ENCODE measurements at regions not wholly inside any gene's neighbourhood (a gene's known extent, or its start where the extent isn't known, plus 50 kb on each side); places are given as distances from the start of the nearest gene placed in this dataset.
"Not testable (repeated sequence)": the region's sequence is repeated elsewhere in the genome, so short reads cannot be mapped to it uniquely, and the experiment has no call there.

DNA sequence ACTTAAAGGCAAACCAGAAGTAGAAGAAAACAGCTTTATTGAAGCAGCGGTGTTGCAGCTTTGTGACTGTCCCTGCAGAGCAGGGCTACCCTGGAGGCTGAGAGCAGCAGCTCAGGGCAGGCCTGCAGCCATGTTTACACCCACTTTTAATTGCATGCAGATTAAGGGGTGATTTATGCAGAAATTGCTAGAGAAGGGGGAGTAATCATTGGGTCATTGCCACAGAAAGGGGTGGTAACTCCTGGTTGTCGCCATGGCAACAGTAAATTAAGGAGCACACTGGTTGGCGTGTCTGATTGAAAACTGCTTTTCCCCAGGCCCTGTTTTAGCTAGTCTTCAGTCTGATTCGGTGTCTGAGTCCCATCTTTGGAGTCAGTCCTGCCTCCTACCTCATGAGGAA, 195.4 kb upstream of the HDAC4 start:
- DNase-seq (ENCODE audit: low read depth in 1 of 2, low spot score in 1 of 2), result no peak

GRCh38 chr2:239595726-239596125, 194.9 kb upstream of the HDAC4 start:
- no peak for DNase-seq (ENCODE audit: low read depth in 1 of 2, low spot score in 1 of 2)

GRCh38 chr2:239594772-239595608, 194.2 kb upstream of the HDAC4 start:
- DNase-seq (ENCODE audit: low read depth in 1 of 2, low spot score in 1 of 2), result no peak

- no peak for DNase-seq (ENCODE audit: low read depth in 1 of 2, low spot score in 1 of 2)
Observed at GRCh38 chr2:239594019-239594771, 193.4 kb upstream of the HDAC4 start.

DNA sequence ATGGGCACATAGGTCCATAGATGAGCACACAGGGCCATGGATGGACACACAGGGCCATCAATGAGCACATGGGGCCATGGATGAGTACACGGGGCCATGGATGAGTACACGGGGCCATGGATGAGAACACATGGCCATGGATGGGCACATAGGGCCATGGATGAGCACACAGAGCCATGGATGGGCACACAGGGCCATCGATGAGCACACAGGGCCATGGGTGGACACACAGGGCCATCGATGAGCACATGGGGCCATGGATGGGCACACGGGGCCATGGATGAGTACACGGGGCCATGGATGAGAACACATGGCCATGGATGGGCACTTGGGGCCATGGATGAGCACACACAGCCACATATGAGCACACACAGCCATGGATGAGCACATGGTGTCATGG, 192.6 kb upstream of the HDAC4 start:
- no peak for DNase-seq (ENCODE audit: low read depth in 1 of 2, low spot score in 1 of 2)

DNA sequence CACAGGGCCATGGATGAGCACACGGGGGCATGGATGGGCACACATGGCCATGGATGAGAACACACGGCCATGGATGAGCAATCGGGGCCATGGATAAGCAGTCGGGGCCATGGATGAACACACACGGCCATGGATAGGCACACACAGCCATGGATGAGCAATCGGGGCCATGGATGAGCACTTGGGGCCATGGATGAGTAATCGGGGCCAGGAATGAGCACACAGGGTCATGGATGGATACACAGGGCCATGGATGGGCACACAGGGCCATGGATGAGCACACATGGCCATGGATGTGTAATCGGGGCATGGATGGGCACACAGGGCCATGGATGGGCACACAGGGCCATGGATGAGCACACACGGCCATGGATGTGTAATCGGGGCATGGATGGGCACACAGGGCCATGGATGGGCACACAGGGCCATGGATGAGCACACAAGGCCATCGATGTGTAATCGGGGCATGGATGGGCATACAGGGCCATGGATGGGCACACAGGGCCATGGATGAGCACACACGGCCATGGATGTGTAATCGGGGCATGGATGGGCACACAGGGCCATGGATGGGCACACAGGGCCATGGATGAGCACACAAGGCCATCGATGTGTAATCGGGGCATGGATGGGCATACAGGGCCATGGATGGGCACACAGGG, 191.9 kb upstream of the HDAC4 start:
- not testable (repeated sequence) for DNase-seq (ENCODE audit: low read depth in 1 of 2, low spot score in 1 of 2)

DNA sequence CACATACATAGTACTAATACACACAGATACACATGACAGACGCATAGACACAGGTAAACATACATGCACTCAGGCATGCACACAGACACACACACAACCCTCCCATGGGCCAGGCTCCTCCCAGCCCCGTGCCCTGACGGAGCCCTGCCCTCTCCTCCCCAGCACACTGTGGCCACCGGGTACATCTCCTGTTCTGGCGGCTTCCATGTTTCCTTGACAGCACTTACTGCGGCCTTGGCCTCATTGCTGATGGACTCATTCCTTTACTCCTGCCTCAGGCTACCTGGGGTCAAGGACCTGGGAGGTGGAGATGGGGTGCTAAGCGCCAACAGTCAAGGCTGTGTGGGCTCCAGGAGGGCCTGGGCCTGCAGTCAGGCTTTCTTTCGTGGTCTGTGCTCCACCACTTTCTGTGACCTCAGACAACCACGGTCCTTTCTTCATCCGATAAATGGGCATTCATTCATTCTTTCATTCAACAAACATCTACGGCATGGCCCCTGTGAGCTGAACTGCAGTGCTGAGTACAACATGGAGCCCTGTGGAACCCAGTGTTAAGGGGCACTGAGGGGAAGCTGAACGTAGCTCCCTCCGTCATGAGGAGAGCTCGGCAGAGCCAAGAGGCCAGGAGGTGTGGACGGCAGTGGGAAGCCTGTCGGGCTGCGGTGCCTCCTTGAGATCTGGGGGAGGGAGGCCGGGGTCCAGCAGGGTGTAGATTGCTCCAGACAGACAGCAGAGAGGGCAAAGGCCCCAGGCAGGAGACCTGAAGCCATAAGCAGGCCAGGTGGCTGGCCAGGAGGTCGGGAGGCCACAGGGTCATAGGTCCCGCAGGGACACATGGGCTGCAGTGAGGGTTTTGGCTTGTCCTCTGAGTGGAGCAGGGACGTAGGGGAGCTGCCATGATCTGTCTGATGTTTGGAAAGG, 190.4 kb upstream of the HDAC4 start:
- no peak for DNase-seq (ENCODE audit: low read depth in 1 of 2, low spot score in 1 of 2)

GRCh38 chr2:239590276-239590675, 189.5 kb upstream of the HDAC4 start:
- DNase-seq (ENCODE audit: low read depth in 1 of 2, low spot score in 1 of 2), result no peak

DNA sequence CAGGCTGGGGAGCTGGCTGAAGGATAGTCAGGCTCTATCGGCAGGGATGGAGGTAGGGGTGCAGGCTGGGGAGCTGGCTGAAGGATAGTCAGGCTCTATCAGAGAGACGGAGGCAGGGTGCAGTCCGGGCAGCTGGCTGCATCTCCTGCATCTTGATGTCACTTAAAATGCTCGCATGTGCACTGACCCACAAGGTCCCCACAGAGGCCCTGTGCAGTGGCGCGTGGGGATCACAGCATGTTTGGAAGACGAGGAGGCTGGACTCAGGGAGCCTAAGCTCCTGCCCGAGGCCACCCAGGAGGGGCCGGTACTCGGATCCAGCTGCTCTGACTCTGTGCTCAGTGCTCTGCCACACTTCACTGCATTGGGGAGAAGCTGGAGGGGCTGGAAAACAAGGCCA, 189.0 kb upstream of the HDAC4 start:
- no peak for DNase-seq (ENCODE audit: low read depth in 1 of 2, low spot score in 1 of 2)

DNA sequence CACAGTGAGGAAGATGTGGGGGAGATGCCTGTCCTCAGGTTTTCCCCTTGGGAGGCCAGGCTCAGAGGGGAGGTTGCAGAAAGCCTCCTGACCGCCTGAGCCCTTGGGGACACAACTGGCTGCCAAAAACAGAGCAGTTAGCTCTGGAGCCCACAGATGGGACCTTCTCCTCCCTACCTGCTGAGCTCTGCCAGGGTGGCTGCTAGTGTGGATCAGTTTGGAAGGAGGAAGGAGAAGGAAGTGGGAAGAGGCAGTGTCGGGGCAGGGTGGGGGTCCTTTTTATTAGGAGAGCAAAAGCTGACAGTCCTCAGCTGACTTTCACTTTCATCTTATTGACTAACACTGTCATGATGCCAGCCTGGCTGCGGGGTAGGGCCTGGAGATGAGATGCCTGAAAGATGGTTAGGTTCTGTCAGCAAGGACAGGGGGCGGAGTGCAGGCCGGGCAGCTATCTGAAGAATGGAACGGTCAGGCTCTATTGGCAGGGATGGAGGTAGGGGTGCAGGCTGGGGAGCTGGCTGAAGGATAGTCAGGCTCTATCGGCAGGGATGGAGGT, 188.5 kb upstream of the HDAC4 start:
- DNase-seq (ENCODE audit: low read depth in 1 of 2, low spot score in 1 of 2), result no peak

DNA sequence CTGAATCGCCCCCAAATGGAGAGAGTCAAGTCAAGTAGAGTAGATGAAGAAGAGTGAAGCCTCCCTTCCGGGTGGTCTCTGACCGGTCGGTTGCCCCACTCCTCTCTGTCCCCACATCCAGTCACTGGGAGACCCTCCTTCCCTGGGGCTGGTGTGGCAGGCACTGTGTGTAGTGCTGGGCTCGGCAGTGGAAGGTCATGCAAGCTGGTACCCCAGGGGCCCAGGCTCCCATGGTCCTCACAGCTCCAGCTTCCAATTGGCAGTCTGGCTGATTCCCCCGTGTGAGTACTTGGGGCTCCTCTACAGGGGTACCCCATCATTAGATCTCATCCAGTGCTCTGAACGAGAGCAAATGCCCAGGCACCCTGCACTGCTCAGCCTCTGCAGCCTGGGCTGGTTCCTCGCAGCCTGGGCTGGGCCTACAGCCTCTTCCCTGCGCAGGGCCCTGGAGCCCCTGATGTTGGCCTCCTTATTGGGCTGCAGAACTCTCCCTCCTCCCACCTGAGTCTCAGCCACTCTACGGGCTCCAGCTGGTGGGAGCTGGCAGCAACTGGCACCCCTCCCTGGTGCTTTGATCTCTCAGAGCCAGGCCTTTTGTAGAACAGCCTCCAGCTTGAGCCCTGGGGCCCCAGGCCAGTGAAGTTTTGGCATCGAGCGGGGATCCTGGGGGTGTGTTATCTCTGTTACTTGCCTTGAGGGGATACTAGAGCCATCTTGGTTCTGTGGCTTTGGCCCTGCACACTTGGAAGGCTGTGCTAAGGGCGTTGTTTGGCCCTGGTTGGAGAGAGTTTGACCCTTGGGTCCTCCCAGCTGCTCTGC, 187.8 kb upstream of the HDAC4 start:
- DNase-seq (ENCODE audit: low read depth in 1 of 2, low spot score in 1 of 2), result no peak

DNA sequence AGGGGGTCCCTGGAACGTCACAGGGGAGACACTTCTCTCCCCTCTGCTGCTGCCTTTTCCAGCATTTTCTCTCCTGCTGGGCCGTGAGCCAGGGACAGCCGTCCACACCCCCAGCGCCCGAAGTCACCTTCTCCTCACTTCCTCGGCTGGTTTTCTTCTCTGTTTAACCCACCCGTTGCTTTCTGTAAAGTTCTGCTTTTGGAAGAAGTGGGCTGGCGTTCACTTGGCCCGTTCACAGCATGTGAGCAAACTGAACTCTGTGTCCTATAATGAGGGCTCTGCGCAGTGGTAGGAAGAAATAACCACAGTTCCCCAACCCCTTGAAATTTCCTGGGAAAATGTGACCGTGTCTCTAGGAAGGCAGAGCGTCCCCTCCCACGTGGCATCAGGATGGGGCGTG, 187.0 kb upstream of the HDAC4 start:
- no peak for DNase-seq (ENCODE audit: low read depth in 1 of 2, low spot score in 1 of 2)

- no peak for DNase-seq (ENCODE audit: low read depth in 1 of 2, low spot score in 1 of 2)
Observed at GRCh38 chr2:239587311-239587731, 186.5 kb upstream of the HDAC4 start.

DNA sequence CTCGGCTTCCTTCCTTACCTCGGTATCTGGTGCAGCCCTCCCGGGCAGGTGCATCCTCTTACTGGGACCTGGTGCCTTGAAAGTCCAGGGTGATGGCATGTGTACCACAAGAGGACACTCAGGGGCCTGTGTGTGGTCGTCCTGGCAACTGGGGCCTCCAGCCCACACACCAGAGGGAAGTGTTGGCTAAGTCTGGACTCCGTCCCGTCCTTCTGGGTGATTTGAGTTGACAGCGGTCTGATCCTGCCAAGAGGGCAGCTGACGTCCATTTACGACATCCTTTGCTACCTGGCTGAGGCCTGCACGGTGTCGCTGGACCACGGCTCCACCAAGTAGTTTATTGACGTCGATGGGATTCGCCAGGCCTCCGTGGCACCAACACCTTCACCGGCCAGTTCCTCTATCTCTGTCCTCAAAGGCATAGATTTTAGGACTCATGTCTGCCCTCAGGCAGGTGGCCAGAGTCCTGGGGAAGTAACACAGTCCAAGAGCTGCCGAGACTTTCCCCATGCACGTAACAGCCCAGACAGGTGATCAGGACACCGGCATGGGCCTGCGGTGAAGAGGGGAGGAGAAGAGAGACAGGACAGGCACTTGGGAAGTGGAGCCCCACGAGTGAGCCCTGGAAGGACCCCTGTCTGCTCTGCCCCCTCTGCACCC, 186.0 kb upstream of the HDAC4 start:
- no peak for DNase-seq (ENCODE audit: low read depth in 1 of 2, low spot score in 1 of 2)

GRCh38 chr2:239585422-239585821, 184.6 kb upstream of the HDAC4 start:
- no peak for DNase-seq (ENCODE audit: low read depth in 1 of 2, low spot score in 1 of 2)

DNA sequence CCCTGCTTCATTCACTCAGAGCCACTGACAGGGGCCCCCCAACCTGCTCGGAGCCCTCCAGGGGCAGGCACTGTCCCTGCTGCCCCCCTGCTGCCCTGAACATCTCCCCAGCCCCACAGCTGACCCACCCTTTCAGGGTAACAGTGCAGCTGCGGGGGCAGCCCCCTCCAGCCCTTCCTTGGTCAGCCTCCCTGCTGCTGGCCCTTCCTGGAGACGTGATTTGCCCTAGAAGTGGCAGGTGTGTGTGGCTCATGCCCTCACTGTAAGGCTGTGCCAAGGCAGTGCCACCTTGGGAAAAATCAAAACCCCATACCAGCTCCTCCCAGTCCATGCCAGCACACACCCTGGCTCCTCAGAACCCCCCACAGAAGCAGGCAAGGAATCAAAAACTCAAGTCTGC, 184.2 kb upstream of the HDAC4 start:
- DNase-seq (ENCODE audit: low read depth in 1 of 2, low spot score in 1 of 2), result no peak

DNA sequence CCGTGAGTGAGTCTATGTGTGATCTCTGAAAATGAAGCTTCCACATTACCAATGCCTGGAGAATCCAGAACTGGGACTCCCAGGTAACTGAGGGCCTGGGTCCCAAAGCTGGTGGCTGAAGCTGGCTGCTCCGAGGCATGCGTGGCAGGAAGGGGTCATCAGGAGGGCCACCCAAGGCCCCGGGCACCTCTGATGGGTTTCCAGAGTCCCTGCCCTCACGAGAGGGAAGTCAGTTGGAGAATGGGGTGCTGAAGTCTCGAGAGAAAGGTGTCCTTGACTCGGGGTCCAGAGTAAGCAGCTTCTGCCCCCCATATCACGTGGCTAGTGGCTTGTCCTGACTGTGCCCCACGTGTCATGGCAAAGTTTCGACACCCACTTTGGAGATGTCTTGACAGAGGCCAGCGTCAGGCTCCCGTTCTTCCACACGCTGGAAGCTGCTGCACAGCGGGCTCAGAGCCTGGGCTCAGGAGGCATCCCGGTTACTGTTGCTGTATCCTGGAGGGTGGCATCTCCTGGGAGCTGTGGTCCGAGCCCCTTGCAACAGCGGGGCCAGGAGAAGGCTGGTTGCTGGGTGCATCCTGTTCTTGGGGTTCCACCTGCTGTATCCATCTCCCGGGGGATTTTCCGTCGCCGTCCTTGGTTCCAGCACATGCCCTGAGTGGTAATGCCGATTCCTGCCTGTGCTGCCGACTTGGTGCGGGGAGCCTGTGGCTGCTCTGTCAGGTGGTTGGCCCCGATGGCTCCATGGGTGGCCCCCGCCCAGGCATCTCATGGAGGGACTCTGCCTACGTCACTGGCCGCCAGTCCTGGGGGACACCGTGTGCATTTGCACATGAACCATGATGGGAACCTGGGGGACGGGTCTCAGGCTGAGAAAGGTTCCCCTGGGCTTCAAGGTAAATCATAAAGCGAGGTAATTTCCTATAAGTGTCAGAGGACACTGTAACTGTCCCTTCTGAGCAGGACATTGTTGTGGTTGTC, 183.3 kb upstream of the HDAC4 start:
- no peak for DNase-seq (ENCODE audit: low read depth in 1 of 2, low spot score in 1 of 2)

Data from activated T-helper 1 cell treated with anti-CD3 and anti-CD28 coated beads, Interleukin-2, amount 50 U/mL, for 16 hours (primary cell).